ENCODE measurements at regions not wholly inside any gene's neighbourhood (a gene's known extent, or its start where the extent isn't known, plus 50 kb on each side); places are given as distances from the start of the nearest gene placed in this dataset.

GRCh38 chr9:129494113-129494789 is 126.7 kb downstream of the C9orf50 start:
- TF ChIP-seq CTCF (conservative IDR thresholded peaks at IDR 0.05; ENCODE audit: low read depth, low read length) (no peak), EZH2 (IDR thresholded peaks at IDR 0.05; ENCODE audit: borderline replicate concordance, low read depth, low read length, poor library complexity, severe bottlenecking) (no peak)
